ENCODE measurements at regions not wholly inside any gene's neighbourhood (a gene's known extent, or its start where the extent isn't known, plus 50 kb on each side); places are given as distances from the start of the nearest gene placed in this dataset.
"Not testable (repeated sequence)": the region's sequence is repeated elsewhere in the genome, so short reads cannot be mapped to it uniquely, and the experiment has no call there.

- not testable (repeated sequence) for TF ChIP-seq CTCF (IDR thresholded peaks at IDR 0.05 in 8 of 11, conservative IDR thresholded peaks at IDR 0.05 in 3 of 11); POLR2A (IDR thresholded peaks at IDR 0.05)
Observed at GRCh38 chr9:41650086-41650485, 461.0 kb upstream of the ZNG1F start.

All from spleen (tissue), 7 donors.